RWPE1 (cell line): ENCODE measurements at regions not wholly inside any gene's neighbourhood (a gene's known extent, or its start where the extent isn't known, plus 50 kb on each side); places are given as distances from the start of the nearest gene placed in this dataset.
A peak's percentile ranks its signal among the peaks of the same experiment; 100 is the strongest.

Experiments used
- CTCF ChIA-PET: fragments of 350-600 bp; sonication (Branson Sonifier 250); formaldehyde crosslinking; extraction: SDS; loops from one replicate; lab custom pipeline; 2021; lab: Yijun Ruan, JAX
- POLR2A ChIA-PET: fragments of 400-600 bp; formaldehyde crosslinking; extraction: SDS; loops from one replicate; lab custom pipeline; 2020; ENCODE audit warnings: antibody characterized with exemption; ENCODE audit not compliant: low non-redundant PET; lab: Yijun Ruan, JAX
- DNase-seq: peaks from one replicate; pipeline ENCODE4 v3.0.0; 2012; ENCODE audit warnings: low spot score
- H3K27ac ChIP-seq: fragments of 450-650 bp; 2 replicates; pipeline ENCODE4 v1.5.1; 2017
- CTCF ChIP-seq: fragments of 450-650 bp; conservative IDR thresholded peaks from 2 replicates; pipeline ENCODE4 v1.5.1; 2017; ENCODE audit warnings: low read depth, mild to moderate bottlenecking

- DNase-seq, result no peak
- TF ChIP-seq CTCF, result no peak
- ChIA-PET POLR2A (no interaction called here), CTCF (no interaction called here)
- no peak overlapping the region for H3K27ac ChIP-seq
Measured at GRCh38 chr2:67048314-67048713, 348.8 kb upstream of the ETAA1 start.

- CTCF ChIA-PET, result no interaction called here
- POLR2A ChIA-PET, result no interaction called here
- TF ChIP-seq CTCF, result no peak
- no peak overlapping the region for H3K27ac ChIP-seq
- no peak for DNase-seq
Measured at GRCh38 chr2:67050622-67051021, 346.5 kb upstream of the ETAA1 start.

GRCh38 chr2:67054728-67055127 is 342.4 kb upstream of the ETAA1 start:
- CTCF ChIA-PET, result no interaction called here
- no peak overlapping the region for H3K27ac ChIP-seq
- DNase-seq, result no peak
- TF ChIP-seq CTCF, result no peak
- POLR2A ChIA-PET, result no interaction called here

- no peak for DNase-seq
- ChIA-PET CTCF (interaction anchor here (0.6 kb wide), 1 partner anchor 252 kb away, joined by 3 read pairs; no protein-coding TSS in a partner anchor), POLR2A (no interaction called here)
- H3K27ac ChIP-seq, result no peak overlapping the region
- TF ChIP-seq CTCF, result no peak
Measured at GRCh38 chr2:67055387-67056304, 341.5 kb upstream of the ETAA1 start.

- ChIA-PET CTCF (no interaction called here), POLR2A (no interaction called here)
- H3K27ac ChIP-seq, result no peak overlapping the region
- no peak for TF ChIP-seq CTCF
- DNase-seq, result no peak
Measured at GRCh38 chr2:67057123-67057522, 340.0 kb upstream of the ETAA1 start.

GRCh38 chr2:67057901-67058703 is 339.0 kb upstream of the ETAA1 start:
- peak; percentile 2 for DNase-seq
- CTCF ChIA-PET, result no interaction called here

More at GRCh38 chr2:67057901-67058703, 339.0 kb upstream of the ETAA1 start:
- TF ChIP-seq CTCF, result no peak
- no peak overlapping the region for H3K27ac ChIP-seq
- POLR2A ChIA-PET, result no interaction called here
